GM18867 (cell line): ENCODE measurements at regions not wholly inside any gene's neighbourhood (a gene's known extent, or its start where the extent isn't known, plus 50 kb on each side); places are given as distances from the start of the nearest gene placed in this dataset.
"Not testable (repeated sequence)": the region's sequence is repeated elsewhere in the genome, so short reads cannot be mapped to it uniquely, and the experiment has no call there.

Experiments
- ATAC-seq: cut with Tn5 transposase; IDR thresholded peaks from one replicate; pipeline ENCODE4 v1.9.1; 2021; ENCODE audit warnings: mild to moderate bottlenecking, moderate library complexity; ENCODE audit not compliant: unreplicated experiment

- no peak for ATAC-seq
Observed at GRCh38 chr1:67528141-67528540, 97.9 kb upstream of the SERBP1 start.

- no peak for ATAC-seq
Observed at GRCh38 chr1:67530071-67530470, 99.9 kb upstream of the SERBP1 start.

GRCh38 chr1:67532452-67533216, 102.4 kb upstream of the SERBP1 start:
- peak; percentile 68 for ATAC-seq

- no peak for ATAC-seq
Observed at GRCh38 chr1:67534627-67535065, 104.4 kb upstream of the SERBP1 start.

- peak; percentile 82 for ATAC-seq
Observed at GRCh38 chr1:67535474-67535873, 105.3 kb upstream of the SERBP1 start.

- no peak for ATAC-seq
Observed at GRCh38 chr1:67536957-67537666, 106.9 kb upstream of the SERBP1 start.

- ATAC-seq, result no peak
Observed at GRCh38 chr1:67537667-67538018, 107.4 kb upstream of the SERBP1 start.

GRCh38 chr1:67540025-67540732, 110.0 kb upstream of the SERBP1 start:
- no peak for ATAC-seq

- ATAC-seq, result no peak
Observed at GRCh38 chr1:67540733-67541125, 110.5 kb upstream of the SERBP1 start.

- ATAC-seq, result no peak
Observed at GRCh38 chr1:67542747-67543146, 112.5 kb upstream of the SERBP1 start.

- no peak for ATAC-seq
Observed at GRCh38 chr1:67544921-67545320, 114.7 kb upstream of the SERBP1 start.

GRCh38 chr1:67545364-67545763, 115.2 kb upstream of the SERBP1 start:
- no peak for ATAC-seq

GRCh38 chr1:67551375-67551774, 121.2 kb upstream of the SERBP1 start:
- no peak for ATAC-seq

GRCh38 chr1:67552336-67552759, 122.1 kb upstream of the SERBP1 start:
- ATAC-seq, result no peak

GRCh38 chr1:67554204-67554603, 124.0 kb upstream of the SERBP1 start:
- ATAC-seq, result not testable (repeated sequence)

GRCh38 chr1:67555461-67556296, 125.5 kb upstream of the SERBP1 start:
- ATAC-seq, result no peak

GRCh38 chr1:67556297-67556900, 126.2 kb upstream of the SERBP1 start:
- no peak for ATAC-seq

- ATAC-seq, result no peak
Observed at GRCh38 chr1:67557696-67558448, 127.1 kb upstream of the GADD45A start.

GRCh38 chr1:67558449-67559193, 126.4 kb upstream of the GADD45A start:
- ATAC-seq, result no peak
